CD4-positive, alpha-beta memory T cell (primary cell): ENCODE measurements at regions not wholly inside any gene's neighbourhood (a gene's known extent, or its start where the extent isn't known, plus 50 kb on each side); places are given as distances from the start of the nearest gene placed in this dataset.

Source experiments
- CTCF ChIA-PET: fragments of 350-600 bp; sonication (Branson Sonifier 250); formaldehyde crosslinking; loops from one replicate; lab custom pipeline; 2021; ENCODE audit warnings: inconsistent platforms; ENCODE audit not compliant: partially characterized antibody; lab: Charles Lee
- POLR2A ChIA-PET: fragments of 350-600 bp; sonication (Branson Sonifier 250); formaldehyde crosslinking; loops from one replicate; lab custom pipeline; 2021; ENCODE audit not compliant: partially characterized antibody; lab: Charles Lee
- DNase-seq, 5 donors: peaks; one replicate each; pipeline versions ENCODE4 v3.0.0 to v3.0.0-alpha.2; 2020 to 2022; ENCODE audit warnings: mixed read lengths in 1 of 5
- H3K27ac ChIP-seq: one replicate; pipeline ENCODE4 v1.7.0; 2013; ENCODE audit warnings: low read depth, low read length
- H3K27me3 ChIP-seq: 2 replicates; pipeline ENCODE4 v1.7.0; 2013; ENCODE audit warnings: mild to moderate bottlenecking, low read length, moderate library complexity; ENCODE audit not compliant: insufficient read depth
- H3K36me3 ChIP-seq: 2 replicates; pipeline ENCODE4 v1.7.0; 2013; ENCODE audit warnings: mild to moderate bottlenecking, low read length, moderate library complexity; ENCODE audit not compliant: insufficient read depth
- H3K4me1 ChIP-seq: 2 replicates; pipeline ENCODE4 v1.7.0; 2013; ENCODE audit warnings: mild to moderate bottlenecking, low read length, moderate library complexity; ENCODE audit not compliant: insufficient read depth
- H3K4me3 ChIP-seq, 2 donors: one replicate each; pipeline ENCODE4 v1.7.0; 2013; ENCODE audit warnings: low read length in 2 of 2, mild to moderate bottlenecking in 1 of 2
- H3K9me3 ChIP-seq, 2 donors: one replicate each; pipeline ENCODE4 v1.7.0; 2013; ENCODE audit warnings: low read length in 2 of 2, control low read depth in 1 of 2; ENCODE audit not compliant: control insufficient read depth in 1 of 2
- H3K27ac Mint-ChIP-seq, 7 donors: one replicate each; pipeline ENCODE4 v1.8.0; 2020 to 2021; ENCODE audit warnings: mixed read lengths in 7 of 7, mild to moderate bottlenecking in 6 of 7, inconsistent platforms in 3 of 7, moderate library complexity in 3 of 7
- H3K27me3 Mint-ChIP-seq, 2 donors: one replicate each; pipeline ENCODE4 v1.8.0; 2020 to 2021; ENCODE audit warnings: mixed read lengths in 2 of 2
- H3K36me3 Mint-ChIP-seq, 2 donors: one replicate each; pipeline ENCODE4 v1.8.0; 2020 to 2021; ENCODE audit warnings: mixed read lengths in 2 of 2, inconsistent platforms in 1 of 2, mild to moderate bottlenecking in 1 of 2
- H3K4me1 Mint-ChIP-seq, 4 donors: one replicate each; pipeline ENCODE4 v1.8.0; 2020 to 2021; ENCODE audit warnings: mixed read lengths in 4 of 4, mild to moderate bottlenecking in 1 of 4
- H3K4me3 Mint-ChIP-seq, 8 donors: one replicate each; pipeline ENCODE4 v1.8.0; 2020 to 2021; ENCODE audit warnings: mixed read lengths in 8 of 8, mild to moderate bottlenecking in 7 of 8, moderate library complexity in 6 of 8, inconsistent platforms in 3 of 8
- H3K9me3 Mint-ChIP-seq, 8 donors: one replicate each; pipeline ENCODE4 v1.8.0; 2020 to 2021; ENCODE audit warnings: mixed read lengths in 8 of 8, mild to moderate bottlenecking in 5 of 8, inconsistent platforms in 3 of 8, moderate library complexity in 1 of 8
- intact Hi-C: fragments of 100-400 bp; cut with micrococcal nuclease; formaldehyde crosslinking; loops from one replicate; pipeline ENCODE4 v1.15.1; 2023

GRCh38 chr2:103138123-103138901 is 376.5 kb downstream of the TMEM182 start:
- Histone ChIP-seq H3K4me1 (no peaks in the 10 kb centered on the region), H3K27me3 (no peaks in the 10 kb centered on the region), H3K36me3 (no peaks in the 10 kb centered on the region), H3K4me3 (no peak overlapping the region), H3K27ac (no peak overlapping the region), H3K9me3 (peaks cover 0 to 4% of the 10 kb centered on the region in 2 donors)
- Mint-ChIP-seq H3K36me3 (no peaks in the 10 kb centered on the region), H3K9me3 (peaks cover 0 to 20% (median 7%) of the 10 kb centered on the region in 8 donors), H3K27me3 (no peaks in the 10 kb centered on the region), H3K4me3 (no peak overlapping the region), H3K27ac (no peak overlapping the region), H3K4me1 (no peaks in the 10 kb centered on the region)
- intact Hi-C loops: no loop called here
- ChIA-PET CTCF (no interaction called here), POLR2A (no interaction called here)
- DNase-seq: no peak

- Histone ChIP-seq H3K36me3 (no peaks in the 10 kb centered on the region), H3K27ac (no peak overlapping the region), H3K4me3 (no peak overlapping the region), H3K27me3 (no peaks in the 10 kb centered on the region), H3K4me1 (no peaks in the 10 kb centered on the region), H3K9me3 (peaks cover 0 to 4% of the 10 kb centered on the region in 2 donors)
- Mint-ChIP-seq H3K27me3 (no peaks in the 10 kb centered on the region), H3K4me3 (no peak overlapping the region), H3K9me3 (peaks cover 0 to 20% (median 7%) of the 10 kb centered on the region in 8 donors), H3K36me3 (no peaks in the 10 kb centered on the region), H3K4me1 (no peaks in the 10 kb centered on the region), H3K27ac (no peak overlapping the region)
- intact Hi-C loops: no loop called here
- DNase-seq: no peak
- CTCF ChIA-PET: no interaction called here
- POLR2A ChIA-PET: no interaction called here
Observed at GRCh38 chr2:103139628-103140268, 377.9 kb downstream of the TMEM182 start.

GRCh38 chr2:103144837-103145236 is 383.0 kb downstream of the TMEM182 start:
- H3K27me3 Mint-ChIP-seq: peaks cover 0 to 1% of the 10 kb centered on the region in 2 donors
- POLR2A ChIA-PET: no interaction called here
- Histone ChIP-seq H3K4me1 (no peaks in the 10 kb centered on the region), H3K36me3 (no peaks in the 10 kb centered on the region), H3K27me3 (no peaks in the 10 kb centered on the region), H3K9me3 (peaks cover 0 to 4% of the 10 kb centered on the region in 2 donors), H3K27ac (no peak overlapping the region), H3K4me3 (no peak overlapping the region)
- no peaks in the 10 kb centered on the region for H3K36me3 Mint-ChIP-seq
- peaks cover 0 to 15% (median 5%) of the 10 kb centered on the region in 8 donors for H3K9me3 Mint-ChIP-seq
- CTCF ChIA-PET: no interaction called here
- no peak for DNase-seq
- intact Hi-C loops: no loop called here
- H3K4me1 Mint-ChIP-seq: no peaks in the 10 kb centered on the region
- H3K4me3 Mint-ChIP-seq: no peak overlapping the region
- H3K27ac Mint-ChIP-seq: no peak overlapping the region

DNA sequence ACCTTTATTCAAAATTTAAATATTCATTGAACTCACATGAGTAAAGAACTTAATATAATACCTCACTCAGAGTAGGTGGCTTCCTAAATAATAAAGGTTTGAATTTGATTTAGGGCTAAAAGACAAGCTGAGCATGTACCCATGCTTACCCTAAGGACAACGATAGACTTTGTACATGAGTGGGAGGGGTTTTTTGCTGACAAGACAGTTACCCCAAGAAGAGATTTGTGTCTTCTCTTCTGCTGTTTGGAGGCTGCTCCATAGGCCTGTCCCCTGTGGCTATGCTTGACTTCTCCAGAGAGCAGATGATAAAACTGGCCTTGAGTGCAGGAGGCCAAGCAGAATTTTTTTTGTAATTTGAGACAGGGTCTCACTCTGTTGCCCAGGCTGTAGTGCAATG is 383.9 kb downstream of the TMEM182 start:
- POLR2A ChIA-PET: no interaction called here
- H3K36me3 Mint-ChIP-seq: no peaks in the 10 kb centered on the region
- intact Hi-C loops: no loop called here

DNA sequence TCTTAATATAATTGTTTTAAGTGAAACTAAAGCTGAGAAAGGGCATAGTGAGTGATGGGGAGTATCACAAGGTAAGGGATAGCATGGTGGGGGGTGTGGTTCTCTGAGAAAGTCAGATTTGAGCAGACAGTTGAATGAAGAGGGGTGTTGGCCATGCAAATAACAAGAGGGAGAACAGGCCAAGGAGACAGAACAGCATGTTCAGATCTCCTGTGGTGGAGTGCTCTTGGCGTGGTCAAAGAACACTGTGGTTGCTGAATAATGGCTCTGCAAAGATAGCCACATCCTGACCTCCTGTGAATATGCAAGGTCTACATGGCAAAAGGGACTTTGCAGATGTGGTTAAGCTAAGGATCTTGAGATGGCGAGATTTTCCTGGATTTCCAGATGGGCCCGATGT is 389.2 kb downstream of the TMEM182 start:
- ChIA-PET POLR2A (no interaction called here), CTCF (no interaction called here)
- H3K36me3 Mint-ChIP-seq: no peaks in the 10 kb centered on the region

More for the DNA sequence above, 383.9 kb downstream of the TMEM182 start:
- H3K27me3 Mint-ChIP-seq: peaks cover 0 to 1% of the 10 kb centered on the region in 2 donors
- no peak overlapping the region for H3K27ac ChIP-seq
- no peaks in the 10 kb centered on the region for H3K36me3 ChIP-seq
- no peaks in the 10 kb centered on the region for H3K4me1 ChIP-seq
- no peak for DNase-seq
- H3K27ac Mint-ChIP-seq: no peak overlapping the region
- CTCF ChIA-PET: no interaction called here
- H3K9me3 ChIP-seq: peaks cover 0 to 4% of the 10 kb centered on the region in 2 donors
- no peaks in the 10 kb centered on the region for H3K4me1 Mint-ChIP-seq
- no peaks in the 10 kb centered on the region for H3K27me3 ChIP-seq
- no peak overlapping the region for H3K4me3 Mint-ChIP-seq
- H3K4me3 ChIP-seq: no peak overlapping the region
- peaks cover 0 to 12% (median 5%) of the 10 kb centered on the region in 8 donors for H3K9me3 Mint-ChIP-seq

DNA sequence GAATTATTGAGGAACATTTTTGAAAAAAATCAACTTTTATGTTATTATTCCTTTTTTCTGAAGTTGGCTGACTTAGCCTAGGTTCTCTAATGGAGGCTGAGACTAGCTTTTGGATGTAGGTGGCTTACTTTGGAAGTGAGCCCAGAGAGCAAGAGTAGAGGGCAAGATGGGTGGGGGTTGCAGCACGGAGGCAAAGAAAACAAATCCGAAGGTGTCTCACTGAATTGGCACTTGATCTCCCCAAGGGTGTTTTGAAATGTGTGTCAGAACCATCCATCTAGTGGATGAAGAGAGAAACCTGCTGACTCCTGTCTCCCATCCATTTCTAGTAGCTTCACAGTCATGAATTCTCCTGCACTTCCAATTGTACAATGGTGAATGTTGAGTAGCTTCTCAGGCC is 390.7 kb downstream of the TMEM182 start:
- Histone ChIP-seq H3K27me3 (no peaks in the 10 kb centered on the region), H3K4me3 (no peak overlapping the region), H3K9me3 (no peaks in the 10 kb centered on the region), H3K27ac (no peak overlapping the region), H3K36me3 (no peaks in the 10 kb centered on the region), H3K4me1 (no peaks in the 10 kb centered on the region)
- DNase-seq: no peak
- Mint-ChIP-seq H3K36me3 (no peaks in the 10 kb centered on the region), H3K4me1 (no peaks in the 10 kb centered on the region), H3K27me3 (no peaks in the 10 kb centered on the region), H3K9me3 (peaks cover 0 to 7% (median 3%) of the 10 kb centered on the region in 8 donors), H3K27ac (no peak overlapping the region), H3K4me3 (no peak overlapping the region)
- intact Hi-C loops: no loop called here
- ChIA-PET CTCF (no interaction called here), POLR2A (no interaction called here)

More for the DNA sequence above, 389.2 kb downstream of the TMEM182 start:
- Mint-ChIP-seq H3K9me3 (peaks cover 0 to 7% (median 3%) of the 10 kb centered on the region in 8 donors), H3K27me3 (no peaks in the 10 kb centered on the region), H3K4me1 (no peaks in the 10 kb centered on the region), H3K4me3 (no peak overlapping the region), H3K27ac (no peak overlapping the region)
- no peaks in the 10 kb centered on the region for H3K27me3 ChIP-seq
- DNase-seq: no peak
- H3K36me3 ChIP-seq: no peaks in the 10 kb centered on the region
- no peaks in the 10 kb centered on the region for H3K9me3 ChIP-seq
- intact Hi-C loops: no loop called here
- no peak overlapping the region for H3K4me3 ChIP-seq
- no peaks in the 10 kb centered on the region for H3K4me1 ChIP-seq
- no peak overlapping the region for H3K27ac ChIP-seq

GRCh38 chr2:103153580-103154284 is 391.9 kb downstream of the TMEM182 start:
- Mint-ChIP-seq H3K4me3 (no peak overlapping the region), H3K9me3 (peaks cover 0 to 7% (median 3%) of the 10 kb centered on the region in 8 donors), H3K4me1 (no peaks in the 10 kb centered on the region), H3K27me3 (no peaks in the 10 kb centered on the region), H3K27ac (no peak overlapping the region), H3K36me3 (no peaks in the 10 kb centered on the region)
- POLR2A ChIA-PET: no interaction called here
- intact Hi-C loops: no loop called here
- CTCF ChIA-PET: no interaction called here
- H3K4me3 ChIP-seq: no peak overlapping the region
- H3K9me3 ChIP-seq: no peaks in the 10 kb centered on the region
- no peaks in the 10 kb centered on the region for H3K4me1 ChIP-seq
- H3K27me3 ChIP-seq: no peaks in the 10 kb centered on the region
- no peak overlapping the region for H3K27ac ChIP-seq
- no peak for DNase-seq
- no peaks in the 10 kb centered on the region for H3K36me3 ChIP-seq
